ENCODE measurements at regions not wholly inside any gene's neighbourhood (a gene's known extent, or its start where the extent isn't known, plus 50 kb on each side); places are given as distances from the start of the nearest gene placed in this dataset.

- DNase-seq: no peak
Observed at GRCh38 chr3:64828276-64828675, 140.5 kb upstream of the ADAMTS9 start.

- no peak for DNase-seq
Observed at GRCh38 chr3:64827431-64827830, 139.6 kb upstream of the ADAMTS9 start.

GRCh38 chr3:64827019-64827418 is 139.2 kb upstream of the ADAMTS9 start:
- no peak for DNase-seq

- no peak for DNase-seq
Observed at GRCh38 chr3:64825404-64826120, 137.8 kb upstream of the ADAMTS9 start.

GRCh38 chr3:64824394-64824909 is 136.7 kb upstream of the ADAMTS9 start:
- no peak for DNase-seq

- no peak for DNase-seq
Observed at GRCh38 chr3:64818196-64818595, 130.4 kb upstream of the ADAMTS9 start.

GRCh38 chr3:64816355-64816754 is 128.6 kb upstream of the ADAMTS9 start:
- DNase-seq: no peak

GRCh38 chr3:64815789-64816188 is 128.0 kb upstream of the ADAMTS9 start:
- DNase-seq: peak; percentile 1

- DNase-seq: no peak
Observed at GRCh38 chr3:64815195-64815631, 127.4 kb upstream of the ADAMTS9 start.

GRCh38 chr3:64814351-64814750 is 126.6 kb upstream of the ADAMTS9 start:
- DNase-seq: no peak

- DNase-seq: no peak
Observed at GRCh38 chr3:64813326-64813725, 125.5 kb upstream of the ADAMTS9 start.

- DNase-seq: no peak
Observed at GRCh38 chr3:64809086-64809485, 121.3 kb upstream of the ADAMTS9 start.

GRCh38 chr3:64808061-64808460 is 120.3 kb upstream of the ADAMTS9 start:
- no peak for DNase-seq

- no peak for DNase-seq
Observed at GRCh38 chr3:64806668-64807605, 119.1 kb upstream of the ADAMTS9 start.

GRCh38 chr3:64805978-64806377 is 118.2 kb upstream of the ADAMTS9 start:
- no peak for DNase-seq

GRCh38 chr3:64805248-64805647 is 117.4 kb upstream of the ADAMTS9 start:
- no peak for DNase-seq

GRCh38 chr3:64803469-64803868 is 115.7 kb upstream of the ADAMTS9 start:
- DNase-seq: no peak

- DNase-seq: no peak
Observed at GRCh38 chr3:64802460-64802859, 114.7 kb upstream of the ADAMTS9 start.

- DNase-seq: no peak
Observed at GRCh38 chr3:64801856-64802255, 114.1 kb upstream of the ADAMTS9 start.

- no peak for DNase-seq
Observed at GRCh38 chr3:64799606-64800005, 111.8 kb upstream of the ADAMTS9 start.

GRCh38 chr3:64798316-64798715 is 110.5 kb upstream of the ADAMTS9 start:
- DNase-seq: no peak

- DNase-seq: peak; percentile 55
Observed at GRCh38 chr3:64796607-64797399, 109.0 kb upstream of the ADAMTS9 start.

- no peak for DNase-seq
Observed at GRCh38 chr3:64792445-64792844, 104.6 kb upstream of the ADAMTS9 start.
